GM18907 (cell line): ENCODE measurements at regions not wholly inside any gene's neighbourhood (a gene's known extent, or its start where the extent isn't known, plus 50 kb on each side); places are given as distances from the start of the nearest gene placed in this dataset.

Source experiments
- ATAC-seq: cut with Tn5 transposase; IDR thresholded peaks from one replicate; pipeline ENCODE4 v1.9.1; 2021; ENCODE audit warnings: mild to moderate bottlenecking, moderate library complexity; ENCODE audit not compliant: unreplicated experiment

GRCh38 chr12:47312808-47313426 lies 233.2 kb upstream of the AMIGO2 start:
- ATAC-seq: peak; percentile 91

DNA sequence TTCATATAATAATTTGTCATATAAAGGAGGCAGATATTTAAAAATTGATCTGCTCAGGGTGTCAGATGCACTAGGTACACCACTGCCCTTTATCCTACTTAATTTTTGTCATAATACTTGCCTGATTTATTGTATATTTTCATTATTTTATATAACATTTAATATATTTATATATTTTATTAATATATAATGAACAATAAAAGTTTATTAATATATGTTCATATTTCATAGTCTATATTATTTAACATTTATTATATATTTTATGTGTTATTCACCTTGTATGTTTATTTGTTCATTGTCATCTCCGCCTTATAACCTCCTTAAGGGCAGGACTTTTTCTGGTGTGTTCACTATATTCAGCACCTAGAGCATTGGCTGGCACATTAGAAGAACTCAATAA lies 232.4 kb upstream of the AMIGO2 start:
- no peak for ATAC-seq

DNA sequence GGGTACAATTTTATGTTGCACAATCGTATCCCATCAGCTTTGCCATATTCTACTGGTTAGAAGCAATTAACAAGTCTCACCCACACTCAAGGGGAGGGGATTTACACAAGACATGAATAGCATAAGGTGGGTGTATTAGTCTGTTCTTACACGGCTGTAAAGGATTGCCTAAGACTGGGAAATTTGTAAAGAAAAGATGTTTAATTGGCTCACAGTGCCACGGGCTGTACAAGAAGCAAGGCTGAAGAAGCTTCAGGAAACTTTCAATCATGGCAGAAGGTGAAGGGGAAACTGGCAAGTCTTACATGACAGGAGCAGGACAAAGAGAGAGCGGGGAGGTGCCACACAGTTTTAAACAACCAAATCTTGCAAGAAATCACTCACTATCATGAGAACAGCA lies 231.8 kb upstream of the AMIGO2 start:
- no peak for ATAC-seq

DNA sequence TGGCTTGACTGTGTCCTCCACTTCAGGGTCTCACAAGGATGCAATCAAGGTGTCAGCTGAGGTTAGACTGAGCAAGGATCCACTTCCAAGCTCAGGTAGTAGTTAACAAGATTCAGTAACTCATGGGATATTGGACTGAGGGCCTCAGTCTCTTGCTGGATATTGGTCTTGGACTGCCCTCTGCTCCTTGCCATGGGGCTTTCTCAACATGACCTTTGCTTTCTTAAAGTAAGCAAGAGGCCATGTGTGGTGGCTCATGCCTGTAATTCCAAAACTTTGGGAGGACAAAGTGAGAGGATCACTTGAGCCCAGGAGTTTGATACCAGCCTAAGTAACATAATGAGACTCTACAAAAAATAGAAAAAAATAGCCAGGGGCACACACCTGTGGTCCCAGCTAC lies 231.3 kb upstream of the AMIGO2 start:
- no peak for ATAC-seq

- no peak for ATAC-seq
These were observed 228.9 kb upstream of the AMIGO2 start for GRCh38 chr12:47308672-47309071.

GRCh38 chr12:47307680-47308399 lies 228.1 kb upstream of the AMIGO2 start:
- ATAC-seq: peak; percentile 91

DNA sequence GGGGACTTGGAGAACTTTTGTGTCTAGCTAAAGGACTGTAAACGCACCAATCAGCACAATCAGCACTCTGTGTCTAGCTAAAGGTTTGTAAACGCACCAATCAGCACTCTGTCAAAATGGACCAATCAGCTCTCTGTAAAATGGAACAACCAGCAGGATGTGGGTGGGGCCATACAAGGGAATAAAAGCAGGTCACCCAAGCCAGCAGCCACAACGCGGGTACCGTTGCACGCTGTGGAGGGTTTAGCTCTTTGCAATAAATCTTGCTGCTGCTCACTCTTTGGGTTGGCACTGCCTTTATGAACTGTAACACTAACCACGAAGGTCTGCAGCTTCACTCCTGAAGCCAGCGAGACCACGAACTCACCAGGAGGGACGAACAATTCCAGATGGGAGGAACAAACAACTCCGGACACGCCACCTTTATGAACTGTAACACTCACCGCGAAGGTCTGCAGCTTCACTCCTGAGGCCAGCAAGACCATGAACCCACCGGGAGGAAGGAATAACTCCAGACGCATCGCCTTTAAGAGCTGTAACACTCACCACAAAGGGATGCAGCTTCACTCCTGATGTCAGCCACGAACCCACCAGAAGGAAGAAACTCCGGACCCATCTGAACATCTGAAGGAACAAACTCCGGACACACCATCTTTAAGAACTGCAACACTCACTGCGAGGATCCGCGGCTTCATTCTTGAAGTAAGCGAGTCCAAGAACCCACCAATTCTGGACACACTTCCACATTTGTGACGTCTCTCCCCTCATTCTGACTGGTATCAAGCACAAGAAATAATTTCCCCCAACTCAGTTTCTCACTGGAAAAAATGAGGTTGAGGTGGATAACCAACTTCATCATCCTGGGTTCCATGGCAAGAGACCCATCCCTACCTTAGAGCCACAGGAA lies 227.3 kb upstream of the AMIGO2 start:
- peak; percentile 27 for ATAC-seq

GRCh38 chr12:47306130-47306529 lies 226.4 kb upstream of the AMIGO2 start:
- ATAC-seq: no peak

DNA sequence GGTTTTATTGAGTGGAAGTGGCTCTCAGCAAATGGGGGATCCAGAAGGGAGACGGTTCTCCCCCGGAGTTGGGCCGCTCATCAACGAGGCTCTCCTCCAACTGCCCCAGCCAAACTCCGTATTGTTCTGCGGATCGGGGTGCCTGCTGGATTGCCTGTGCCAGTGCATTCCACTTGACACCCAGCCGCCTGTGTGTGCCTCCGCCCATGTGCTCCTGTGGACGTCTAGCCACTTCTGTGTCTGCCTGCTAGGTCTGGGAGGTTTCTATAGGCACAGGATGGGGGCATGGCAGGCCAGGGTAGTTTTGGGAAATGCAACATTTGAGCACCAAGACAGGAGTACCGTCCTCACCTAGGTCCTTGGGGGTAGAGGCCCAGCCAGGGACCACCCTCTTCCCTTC lies 225.7 kb upstream of the AMIGO2 start:
- no peak for ATAC-seq

GRCh38 chr12:47303995-47304560 lies 224.3 kb upstream of the AMIGO2 start:
- ATAC-seq: no peak

- ATAC-seq: no peak
These were observed 223.4 kb upstream of the AMIGO2 start for GRCh38 chr12:47303207-47303606.

- ATAC-seq: peak; percentile 87
These were observed 222.4 kb upstream of the AMIGO2 start for GRCh38 chr12:47302111-47302671.

DNA sequence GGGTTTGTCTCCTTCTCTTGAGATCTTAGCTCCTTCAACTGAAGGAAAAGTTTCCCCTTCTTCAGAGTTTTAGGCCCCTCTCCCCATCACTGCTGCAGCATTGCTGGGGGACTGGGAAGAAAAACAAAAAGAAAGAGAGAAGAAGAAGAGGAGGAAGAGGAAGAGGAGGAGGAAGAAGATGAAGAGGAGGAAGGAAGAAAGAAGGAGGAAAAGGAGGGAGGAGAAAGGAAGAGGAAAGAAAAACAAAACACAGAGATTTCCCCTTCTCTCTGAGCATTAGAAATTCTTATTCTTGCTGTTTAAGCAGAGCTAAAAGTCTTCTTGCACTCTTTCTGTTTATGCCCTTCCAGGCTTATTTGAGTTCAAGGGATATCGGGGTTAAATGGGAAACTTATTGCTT lies 219.8 kb upstream of the AMIGO2 start:
- no peak for ATAC-seq

DNA sequence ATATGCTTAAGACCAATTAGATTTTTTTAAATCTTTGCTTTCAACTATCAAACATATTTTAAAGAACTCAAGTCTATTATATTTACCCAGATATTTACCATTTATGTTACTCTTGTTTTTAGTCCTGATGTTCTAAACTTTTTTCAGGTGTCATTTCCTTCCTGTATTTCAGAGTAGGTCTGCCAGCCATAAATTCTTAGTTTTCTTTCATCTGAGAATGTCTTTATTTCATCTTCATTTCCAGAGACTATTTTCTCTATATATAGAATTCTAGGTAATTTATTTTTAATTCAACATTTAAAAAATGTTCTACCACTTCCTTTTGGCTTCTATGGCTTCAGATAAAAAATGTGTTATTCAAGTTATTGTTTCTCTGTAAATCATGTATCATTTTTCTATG lies 218.2 kb upstream of the AMIGO2 start:
- ATAC-seq: no peak

DNA sequence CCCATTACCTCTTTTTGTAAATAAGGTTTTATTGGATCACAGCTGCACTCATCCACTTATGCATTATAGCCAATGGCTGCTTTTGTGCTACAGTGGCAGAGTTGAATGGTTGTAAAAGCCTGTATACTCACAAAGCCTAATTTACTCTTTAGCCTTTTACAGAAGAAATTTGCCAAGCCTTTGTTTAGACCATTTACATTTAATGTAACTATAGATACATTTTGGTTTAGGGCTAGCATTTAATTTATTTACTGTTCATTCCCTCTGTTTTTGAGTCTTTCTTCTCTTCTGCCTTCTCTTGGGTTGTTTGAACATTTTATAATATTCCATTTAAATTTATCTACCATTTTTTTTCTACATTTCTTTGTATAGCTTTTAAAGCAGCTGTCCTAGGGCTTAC lies 217.1 kb upstream of the AMIGO2 start:
- no peak for ATAC-seq

DNA sequence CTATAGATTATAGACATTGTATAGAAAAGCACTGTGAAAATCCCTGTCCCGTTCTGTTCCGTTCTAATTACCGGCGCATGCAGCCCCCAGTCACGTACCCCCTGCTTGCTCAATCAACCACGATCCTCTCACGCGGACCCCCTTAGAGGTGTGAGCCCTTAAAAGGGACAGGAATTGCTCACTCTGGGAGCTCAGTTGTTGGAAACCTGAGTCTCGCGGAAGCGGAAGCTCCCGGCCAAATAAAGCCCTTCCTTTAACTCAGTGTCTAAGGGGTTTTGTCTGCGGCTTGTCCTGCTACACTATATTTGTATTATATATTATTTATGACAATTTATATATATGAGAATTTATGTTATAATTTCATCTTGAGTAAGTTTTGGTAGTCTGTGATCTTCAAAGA lies 213.6 kb upstream of the AMIGO2 start:
- ATAC-seq: no peak

DNA sequence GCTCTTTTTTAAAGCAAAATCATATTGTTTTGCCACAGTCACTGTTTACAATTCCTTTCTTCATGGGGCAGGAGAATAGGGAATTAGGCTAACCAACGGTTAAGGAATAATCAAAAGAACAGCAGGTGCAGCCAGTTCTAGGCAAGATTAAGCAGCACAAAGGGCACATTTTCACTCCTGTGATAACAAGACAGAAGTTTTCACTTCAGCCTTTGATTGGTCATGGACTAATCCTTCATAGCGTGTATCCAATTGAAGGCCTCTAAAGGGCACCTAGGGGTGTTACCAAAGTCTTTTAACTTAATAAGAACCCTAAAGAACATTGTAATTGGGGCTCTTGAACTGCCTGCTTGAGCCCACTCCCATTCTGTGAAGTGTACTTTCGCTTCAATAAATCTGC lies 206.9 kb upstream of the AMIGO2 start:
- ATAC-seq: no peak
